Ovary (tissue), 7 donors: ENCODE measurements at regions not wholly inside any gene's neighbourhood (a gene's known extent, or its start where the extent isn't known, plus 50 kb on each side); places are given as distances from the start of the nearest gene placed in this dataset.
"Not testable (repeated sequence)": the region's sequence is repeated elsewhere in the genome, so short reads cannot be mapped to it uniquely, and the experiment has no call there.

Source experiments
- DNase-seq, 5 donors: peaks; one replicate each; pipeline ENCODE4 v3.0.0-alpha.2; 2019 to 2020
- H3K27ac ChIP-seq, 2 donors: fragments of 200-600 bp; one replicate each; pipeline versions ENCODE4 v1.5.1 to v1.8.0; 2019 to 2022
- H3K27me3 ChIP-seq: fragments of 200-600 bp; one replicate; pipeline ENCODE4 v1.8.0; 2022
- H3K36me3 ChIP-seq: fragments of 200-600 bp; sonication (generic); one replicate; pipeline ENCODE4 v1.5.1; 2019
- H3K4me1 ChIP-seq: one replicate; pipeline ENCODE4 v1.8.1; 2013; ENCODE audit warnings: mild to moderate bottlenecking, moderate library complexity; ENCODE audit not compliant: insufficient read depth
- H3K4me3 ChIP-seq: fragments of 200-600 bp; sonication (generic); one replicate; pipeline ENCODE4 v1.5.1; 2017
- H3K9me3 ChIP-seq, 2 donors: fragments of 200-600 bp in 1 of 2; sonication (generic) in 1 of 2; one replicate each; pipeline versions ENCODE4 v1.5.1 to v1.8.1; 2013 to 2019; ENCODE audit warnings: mild to moderate bottlenecking in 1 of 2, moderate library complexity in 1 of 2
- whole genome bisulfite sequencing, 3 donors: extraction: QIAGEN DNeasy Blood & Tissue Kit in 1 of 3; methylation state at CpG; one replicate each; pipeline versions ENCODE4 v1.1.5 to v1.1.7; 2013 to 2017; 5-methylcytosine and 5-hydroxymethylcytosine counted together
- intact Hi-C, 4 donors: fragments of 100-400 bp; cut with DNase I; formaldehyde crosslinking; loops; one replicate each; pipeline versions ENCODE4 v1.11.0 to v1.15.1; 2022 to 2023
- donor health status: DM: no; HTN: no; CAD: no; lungs with moderate emphysema.
- donor health status: DM: no; HTN: no; CAD: no.
- donor health status: Bipolar disorder and iron deficiency.
- donor health status: DM: no; HTN: no; CAD: no.
- donor health status: DM: yes; HTN: yes; CAD: no.

DNA sequence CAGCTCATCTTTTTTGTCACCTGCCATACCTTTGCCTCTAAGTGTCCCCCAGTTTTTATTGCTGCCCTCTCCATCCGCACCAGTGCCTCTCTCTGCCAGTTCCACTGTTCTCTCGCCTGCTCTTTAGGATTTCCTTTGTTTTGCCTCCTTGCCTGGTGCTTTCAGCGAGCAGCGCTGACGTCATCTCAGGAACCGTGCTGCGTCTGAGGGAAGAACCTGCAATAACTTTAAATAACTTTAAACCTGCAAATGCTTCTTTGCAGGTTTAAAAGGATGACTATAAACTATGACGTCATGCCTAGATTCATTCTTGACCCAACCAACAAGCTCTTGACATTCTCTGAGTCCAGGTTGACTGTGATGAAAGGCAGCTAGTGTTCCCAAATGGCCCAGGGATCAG, 105.1 kb downstream of the LRRC74B start:
- 11 to 38% (median 33%) methylated on average over 6 to 8 of the region's 8 CpGs for WGBS, 3 donors
- H3K27me3 ChIP-seq, H3K36me3 ChIP-seq, H3K27ac ChIP-seq, intact Hi-C loops, H3K4me3 ChIP-seq, DNase-seq, H3K4me1 ChIP-seq, H3K9me3 ChIP-seq: not testable (repeated sequence)

DNA sequence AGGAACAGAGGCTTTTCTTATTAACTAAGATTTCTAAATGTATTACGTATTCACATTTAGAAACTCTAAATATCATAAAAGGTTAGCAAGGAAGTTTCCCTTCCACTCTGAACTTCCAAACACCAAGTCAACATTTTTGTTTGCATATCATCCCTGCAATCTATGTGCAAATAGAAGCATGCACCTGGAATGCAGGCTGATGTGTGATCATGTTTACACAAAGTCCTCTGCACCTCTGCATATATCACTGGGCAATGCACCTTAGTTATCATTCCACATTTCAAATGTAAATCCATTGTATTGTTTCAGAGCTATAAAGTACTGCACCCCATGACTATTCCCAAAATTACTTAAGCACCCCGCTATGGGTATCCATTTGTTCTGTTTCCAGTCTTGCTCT, 142.1 kb downstream of the LRRC74B start:
- H3K4me3 ChIP-seq, intact Hi-C loops, H3K4me1 ChIP-seq, H3K27me3 ChIP-seq, H3K27ac ChIP-seq, H3K9me3 ChIP-seq, H3K36me3 ChIP-seq, DNase-seq: not testable (repeated sequence)
- WGBS, 3 donors: 100% methylated on average over 1 of the region's 2 CpGs; no CpG with 5 or more reads in 2 of the 3 donors

DNA sequence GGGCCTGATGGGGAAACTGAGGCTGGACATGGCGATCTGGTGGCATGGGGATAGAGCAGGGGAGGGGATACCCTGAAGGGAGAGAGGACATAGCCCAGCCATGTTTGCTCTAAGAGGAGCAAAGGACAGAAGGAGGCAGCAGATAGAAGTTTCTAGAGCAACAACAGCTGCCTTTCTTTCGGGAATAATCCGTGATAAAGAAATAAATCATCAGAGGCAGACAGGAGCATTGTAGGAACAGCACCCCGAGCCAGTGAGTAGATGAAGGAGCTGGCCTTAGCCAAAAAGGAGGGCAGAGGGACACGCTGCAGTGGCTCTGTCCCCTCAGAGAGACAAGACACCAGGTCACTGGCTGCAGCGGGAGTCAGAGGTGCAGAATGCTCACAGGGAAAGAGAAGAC, 166.3 kb downstream of the LRRC74B start:
- DNase-seq, H3K27me3 ChIP-seq, H3K9me3 ChIP-seq, H3K4me1 ChIP-seq, H3K36me3 ChIP-seq, intact Hi-C loops, H3K4me3 ChIP-seq, H3K27ac ChIP-seq: not testable (repeated sequence)
- 10 to 26% methylated on average over 4 to 5 of the region's 6 CpGs; no CpG with 5 or more reads in 1 of the 3 donors for WGBS, 3 donors

DNA sequence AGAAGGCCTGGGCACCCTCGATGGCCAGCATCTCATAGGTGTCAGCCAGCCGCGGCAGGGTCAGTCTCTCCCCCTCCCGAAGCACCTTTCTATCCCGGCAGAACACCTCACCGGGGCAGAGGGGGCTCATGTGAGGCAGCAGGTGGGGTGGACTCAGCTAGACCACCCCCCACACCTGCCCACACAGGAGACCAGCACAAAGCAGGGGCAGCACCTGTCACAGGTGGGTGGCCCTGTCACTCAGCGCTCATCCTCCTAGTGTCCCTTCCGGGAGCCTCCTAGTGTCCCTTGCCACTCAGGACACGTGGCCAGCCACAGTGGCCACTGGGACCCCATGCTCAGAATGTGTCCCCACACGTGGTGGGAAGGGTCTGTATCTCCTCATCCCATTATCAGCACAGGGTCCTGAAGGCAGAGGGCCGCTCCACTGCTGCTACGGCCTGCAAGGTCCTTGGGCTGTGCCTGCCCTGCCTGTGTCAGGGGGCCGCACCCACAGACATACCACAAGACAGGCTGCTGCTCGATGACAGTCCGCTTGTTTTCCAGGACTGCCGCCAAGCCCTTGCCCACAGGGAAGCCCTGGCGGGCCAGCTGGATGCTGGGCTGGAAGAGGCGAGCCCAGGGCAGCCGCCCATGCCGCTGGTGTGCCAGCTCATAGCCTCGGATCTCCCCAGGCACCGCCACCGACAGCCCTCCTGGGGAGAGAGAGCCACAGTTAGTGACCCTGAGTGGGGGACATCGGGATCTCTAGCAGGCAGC, 167.4 kb upstream of the RIMBP3B start:
- H3K4me3 ChIP-seq, H3K9me3 ChIP-seq, H3K27me3 ChIP-seq, H3K27ac ChIP-seq, H3K36me3 ChIP-seq, H3K4me1 ChIP-seq, intact Hi-C loops, DNase-seq: not testable (repeated sequence)
- 71 to 86% (median 75%) methylated on average over 1 to 18 of the region's 24 CpGs for WGBS, 3 donors

DNA sequence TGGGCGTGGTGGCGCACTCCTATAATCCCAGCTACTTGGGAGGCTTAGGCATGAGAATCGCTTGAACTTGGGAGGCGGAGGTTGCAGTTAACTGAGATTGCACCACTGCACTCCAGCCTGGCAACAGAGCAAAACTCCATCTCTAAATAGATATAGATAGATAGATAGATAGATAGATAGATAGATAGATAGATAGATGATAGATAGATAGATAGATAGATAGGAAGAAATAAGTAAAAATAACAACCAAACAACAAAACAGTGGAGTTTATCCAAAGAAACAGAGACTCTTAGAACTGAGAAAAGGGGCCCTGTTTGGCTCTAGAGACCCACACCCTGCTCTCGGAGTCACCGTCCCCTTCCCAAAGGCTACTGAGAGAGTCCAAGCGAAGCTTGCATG, 158.7 kb upstream of the RIMBP3B start:
- intact Hi-C loops: not testable (repeated sequence)

DNA sequence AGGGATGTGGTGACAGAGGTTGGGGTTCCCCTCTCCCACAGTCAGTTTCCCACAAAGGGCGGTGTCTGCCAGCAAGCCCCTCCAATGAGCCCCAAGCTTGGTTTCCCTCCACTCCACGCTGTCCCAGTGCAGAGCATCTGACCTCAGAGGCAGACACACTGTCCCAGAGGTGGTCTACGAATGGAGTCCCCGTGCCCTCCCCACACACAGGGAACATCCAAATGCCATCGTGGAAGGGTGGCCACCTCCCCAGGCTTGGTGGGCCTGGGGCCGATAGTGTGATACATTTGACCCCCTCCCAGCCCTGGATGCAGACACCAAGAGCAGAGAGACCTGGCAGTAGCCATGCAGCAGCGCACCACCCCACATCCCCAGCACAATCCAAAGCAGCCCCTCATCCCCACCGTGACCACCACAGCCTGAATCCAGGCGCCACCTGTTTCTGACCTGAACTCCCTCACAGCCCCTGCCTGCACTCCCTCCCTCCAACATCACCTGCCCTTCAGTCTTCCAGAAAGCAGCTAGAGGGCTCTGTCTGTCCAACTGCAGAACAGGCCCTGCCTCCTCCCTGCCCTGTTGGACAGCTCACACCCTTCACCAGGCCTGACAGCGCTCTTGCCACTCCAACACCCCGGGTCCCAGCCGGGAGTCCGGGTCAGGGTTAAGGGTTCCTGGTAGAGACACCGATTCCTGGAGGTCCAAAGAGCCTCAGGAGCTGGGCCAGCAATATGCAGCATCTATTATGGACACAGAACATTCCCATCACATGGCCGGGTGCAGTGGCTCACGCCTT, 156.5 kb upstream of the RIMBP3B start:
- H3K9me3 ChIP-seq, DNase-seq, H3K27ac ChIP-seq, H3K27me3 ChIP-seq, H3K36me3 ChIP-seq, H3K4me1 ChIP-seq, intact Hi-C loops, H3K4me3 ChIP-seq: not testable (repeated sequence)
- WGBS, 3 donors: 54 to 69% (median 64%) methylated on average over 9 to 12 of the region's 16 CpGs

More for the DNA sequence above, 158.7 kb upstream of the RIMBP3B start:
- not testable (repeated sequence) for DNase-seq, H3K9me3 ChIP-seq, H3K27ac ChIP-seq, H3K4me1 ChIP-seq, H3K27me3 ChIP-seq, H3K4me3 ChIP-seq, H3K36me3 ChIP-seq
- 90 to 98% (median 94%) methylated on average over 4 to 7 of the region's 7 CpGs for WGBS, 3 donors

DNA sequence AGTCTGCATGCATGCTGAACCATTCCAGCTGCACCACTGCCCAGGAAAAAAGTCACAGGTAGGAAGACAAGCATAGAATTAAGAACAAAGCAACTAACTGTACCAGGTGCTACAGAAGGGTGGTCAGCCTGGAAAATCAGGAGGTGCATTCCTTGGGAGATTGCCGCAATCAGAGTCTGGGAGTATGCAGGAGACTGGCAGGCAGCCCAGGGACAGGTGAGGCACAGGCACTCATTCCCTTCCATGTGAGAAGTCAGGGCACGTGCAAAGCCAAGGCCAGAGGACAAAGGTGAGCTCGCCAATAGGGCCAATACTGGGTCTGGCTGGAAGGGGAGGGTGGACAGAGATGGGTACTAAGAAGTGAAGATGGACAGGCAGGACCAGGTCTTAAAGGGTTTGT, 132.1 kb upstream of the RIMBP3B start:
- H3K27me3 ChIP-seq, DNase-seq, H3K36me3 ChIP-seq, H3K27ac ChIP-seq, H3K9me3 ChIP-seq, H3K4me1 ChIP-seq, H3K4me3 ChIP-seq, intact Hi-C loops: not testable (repeated sequence)
- 65% methylated on average over 2 of the region's 3 CpGs; no CpG with 5 or more reads in 2 of the 3 donors for WGBS, 3 donors

DNA sequence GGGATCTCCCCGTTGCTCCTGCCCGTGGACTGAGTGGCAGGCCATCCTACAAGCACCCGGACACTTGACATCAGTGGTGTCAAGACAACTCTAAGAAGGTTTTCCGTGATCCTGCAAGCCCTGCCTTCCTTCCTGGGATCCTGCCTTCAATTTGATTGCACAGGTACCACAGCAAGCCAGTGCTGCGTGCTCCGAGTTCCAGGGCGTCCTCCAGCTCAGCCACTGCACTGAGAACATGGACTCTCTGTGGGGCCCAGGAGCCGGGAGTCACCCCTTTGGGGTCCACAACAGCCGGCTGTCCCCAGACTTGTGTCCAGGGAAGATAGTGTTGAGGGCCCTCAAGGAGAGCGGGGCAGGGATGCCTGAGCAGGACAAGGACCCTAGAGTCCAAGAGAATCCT, 100.9 kb upstream of the RIMBP3B start:
- H3K27me3 ChIP-seq, H3K36me3 ChIP-seq, H3K4me1 ChIP-seq, H3K4me3 ChIP-seq, H3K27ac ChIP-seq, H3K9me3 ChIP-seq, intact Hi-C loops: not testable (repeated sequence)
- WGBS, 3 donors: 74 to 88% methylated on average over 5 of the region's 10 CpGs; no CpG with 5 or more reads in 1 of the 3 donors
- peak in 1 of 5 donors; percentile 18 for DNase-seq

DNA sequence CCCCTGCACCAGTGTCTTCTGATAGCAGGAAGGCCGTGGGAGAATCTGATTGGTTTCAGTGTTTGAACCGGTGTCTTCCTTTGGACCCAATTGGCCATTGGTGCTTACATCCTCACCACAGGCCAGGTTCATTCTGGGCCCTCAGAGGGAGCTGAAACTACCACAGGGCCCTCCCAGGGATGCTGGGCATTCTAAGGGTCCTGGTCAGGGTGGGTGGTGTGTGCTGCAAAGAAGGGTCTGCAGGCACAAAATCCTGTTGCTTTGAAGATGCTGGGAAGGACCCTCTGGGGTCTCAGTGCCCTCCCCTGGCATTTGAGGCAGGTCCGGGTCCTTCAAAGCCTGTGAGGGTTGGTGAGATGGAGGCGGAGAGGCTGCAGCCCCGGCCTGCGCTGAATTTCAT, 89.8 kb upstream of the RIMBP3B start:
- intact Hi-C loops, H3K9me3 ChIP-seq, DNase-seq: not testable (repeated sequence)

DNA sequence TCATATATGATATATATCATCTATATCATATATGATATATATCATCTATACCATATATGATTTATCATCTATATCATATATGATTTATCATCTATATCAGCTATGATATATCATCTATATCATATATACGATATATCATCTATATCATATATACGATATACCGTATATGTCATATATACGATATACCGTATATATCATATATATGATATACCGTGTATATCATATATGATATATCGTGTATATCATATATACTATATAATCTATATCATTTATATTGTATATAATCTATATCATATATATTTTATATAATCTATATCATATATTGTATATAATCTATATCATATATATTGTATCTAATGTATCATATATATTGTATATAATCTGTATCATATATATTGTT, 55.9 kb upstream of the RIMBP3B start:
- H3K4me1 ChIP-seq, intact Hi-C loops, H3K36me3 ChIP-seq, H3K27ac ChIP-seq, DNase-seq, H3K9me3 ChIP-seq, H3K4me3 ChIP-seq, H3K27me3 ChIP-seq: not testable (repeated sequence)
- 52 to 96% (median 85%) methylated on average over 7 of the region's 7 CpGs for WGBS, 3 donors

More for the DNA sequence above, 89.8 kb upstream of the RIMBP3B start:
- H3K4me3 ChIP-seq, H3K36me3 ChIP-seq, H3K27me3 ChIP-seq, H3K4me1 ChIP-seq, H3K27ac ChIP-seq: not testable (repeated sequence)
- no CpG with 5 or more reads among the region's 6 CpGs for WGBS, 3 donors
